HepG2 (cell line): ENCODE measurements at regions not wholly inside any gene's neighbourhood (a gene's known extent, or its start where the extent isn't known, plus 50 kb on each side); places are given as distances from the start of the nearest gene placed in this dataset.

ENCODE experiments used
- ATAC-seq: fragments of 200-7000 bp; cut with Tn5 transposase; 3 replicates; pipeline ENCODE4 v1.9.1; 2020; ENCODE audit warnings: mild to moderate bottlenecking, moderate library complexity
- BruUV-seq: library from RNA; stranded (reverse); fragments of 400-500 nt; replicated peaks from 2 replicates; lab custom pipeline; 2021; lab: Mats Ljungman, UMichigan
- CTCF ChIA-PET: fragments of 300-600 bp; formaldehyde crosslinking; extraction: SDS; loops from one replicate; lab custom pipeline; 2021; ENCODE audit warnings: low total read pairs, inconsistent platforms, low intra/inter-chr PET ratio; lab: Yijun Ruan, JAX
- POLR2A ChIA-PET: fragments of 350-600 bp; sonication (Branson Sonifier 250); formaldehyde crosslinking; loops from one replicate; lab custom pipeline; 2020; ENCODE audit warnings: antibody characterized with exemption, inconsistent platforms; lab: Yijun Ruan, JAX
- DNase-seq: peaks from one replicate; pipeline ENCODE4 v3.0.0-alpha.2; 2015; ENCODE audit warnings: low spot score
- FAIRE-seq: peaks from 3 replicates; lab custom pipeline; 2011; peaks lifted over from hg19 to GRCh38; lab: Jason Lieb, UNC
- H2AFZ ChIP-seq: one replicate; pipeline ENCODE4 v1.6.1; 2011; ENCODE audit warnings: low read length, inconsistent platforms
- H3K27ac ChIP-seq: fragments of 300-600 bp; 3 replicates; pipeline ENCODE4 v1.8.0; 2011; ENCODE audit warnings: mixed run types, mild to moderate bottlenecking, mixed read lengths, low read length, inconsistent platforms; ENCODE audit not compliant: insufficient read depth; ENCODE audit errors: extremely low read length
- H3K27me3 ChIP-seq, 2 experiments: fragments of 200-600 bp in 1 of 2; 2 replicates in 1 of 2; 3 replicates in 1 of 2; pipeline versions ENCODE4 v1.6.0 to v1.8.0; 2011; ENCODE audit warnings: low read length in 2 of 2, mild to moderate bottlenecking in 2 of 2, moderate library complexity in 2 of 2, inconsistent platforms in 1 of 2; ENCODE audit not compliant: insufficient read depth in 2 of 2, control insufficient read depth in 1 of 2
- H3K36me3 ChIP-seq, 2 experiments: fragments of 200-600 bp in 1 of 2; replicated peaks in 1 of 2; 2 replicates in 1 of 2; 3 replicates in 1 of 2; pipeline versions ENCODE4 v1.5.1 to v1.8.0; 2011; ENCODE audit warnings: low read length in 2 of 2, inconsistent platforms in 1 of 2; ENCODE audit not compliant: insufficient read depth in 2 of 2, control insufficient read depth in 1 of 2
- H3K4me1 ChIP-seq: 2 replicates; pipeline ENCODE4 v1.5.1; 2012; ENCODE audit warnings: low read length, inconsistent platforms; ENCODE audit not compliant: insufficient read depth
- H3K4me2 ChIP-seq: 2 replicates; pipeline ENCODE4 v1.6.0; 2011; ENCODE audit warnings: low read depth, low read length, inconsistent platforms
- H3K4me3 ChIP-seq, 3 experiments: fragments of 200-600 bp in 1 of 3; sonication (generic), shearing (Covaris generic) in 1 of 3; replicated peaks in 1 of 3; 2 replicates each; pipeline ENCODE4 v1.5.1; 2011 to 2016; ENCODE audit warnings: low read length in 3 of 3, inconsistent platforms in 2 of 3, low read depth in 2 of 3, mild to moderate bottlenecking in 2 of 3, control low read depth in 1 of 3, mixed read lengths in 1 of 3; ENCODE audit not compliant: insufficient read depth in 1 of 3
- H3K79me2 ChIP-seq: one replicate; pipeline ENCODE4 v1.6.1; 2011; ENCODE audit warnings: low read length, inconsistent platforms; ENCODE audit not compliant: insufficient read depth
- H3K9ac ChIP-seq: 2 replicates; pipeline ENCODE4 v1.6.0; 2011; ENCODE audit warnings: mild to moderate bottlenecking, low read depth, low read length, inconsistent platforms; ENCODE audit not compliant: insufficient read depth
- H3K9me3 ChIP-seq: 2 replicates; pipeline ENCODE4 v1.5.1; 2012; ENCODE audit warnings: mild to moderate bottlenecking, low read length
- H4K20me1 ChIP-seq: 2 replicates; pipeline ENCODE4 v1.6.0; 2011; ENCODE audit warnings: inconsistent platforms, mild to moderate bottlenecking, low read length, moderate library complexity; ENCODE audit not compliant: insufficient read depth
- BCL6 ChIP-seq: IDR thresholded peaks from 2 replicates; pipeline ENCODE4 v1.6.1; 2016; ENCODE audit warnings: missing genetic modification reagents, missing compliant biosample characterization
- EEA1 ChIP-seq: sonication (generic); formaldehyde crosslinking; IDR thresholded peaks from 2 replicates; pipeline ENCODE4 v1.5.1; 2020; ENCODE audit warnings: mild to moderate bottlenecking, missing genetic modification reagents, borderline replicate concordance
- NCOA1 ChIP-seq: sonication (generic); formaldehyde crosslinking; IDR thresholded peaks from 2 replicates; pipeline ENCODE4 v1.9.0; 2021; ENCODE audit warnings: missing genetic modification reagents
- POLR2A ChIP-seq, 2 experiments: IDR thresholded peaks; 2 replicates each; pipeline ENCODE4 v1.6.1; 2011; ENCODE audit warnings: low read depth in 2 of 2, low read length in 2 of 2, mild to moderate bottlenecking in 1 of 2, moderate library complexity in 1 of 2; ENCODE audit not compliant: insufficient read depth in 1 of 2
- ZC3H13 ChIP-seq: sonication (generic); formaldehyde crosslinking; IDR thresholded peaks from 2 replicates; pipeline ENCODE4 v1.8.1; 2023; ENCODE audit warnings: mild to moderate bottlenecking, missing genetic modification reagents, moderate library complexity
- ZNF205 ChIP-seq: IDR thresholded peaks from 2 replicates; pipeline ENCODE4 v1.6.1; 2018; ENCODE audit warnings: missing biosample characterization, missing genetic modification reagents
- ZNF263 ChIP-seq: sonication (generic); formaldehyde crosslinking; IDR thresholded peaks from 2 replicates; pipeline ENCODE4 v1.4.0; 2020; ENCODE audit warnings: missing genetic modification reagents
- ZNF549 ChIP-seq: sonication (generic); formaldehyde crosslinking; IDR thresholded peaks from 2 replicates; pipeline ENCODE4 v1.5.0; 2020; ENCODE audit warnings: missing genetic modification reagents
- ZNF775 ChIP-seq: sonication (generic); formaldehyde crosslinking; IDR thresholded peaks from 2 replicates; pipeline ENCODE4 v1.4.0; 2020; ENCODE audit warnings: missing genetic modification reagents, mild to moderate bottlenecking, moderate library complexity, borderline replicate concordance
- ZNF841 ChIP-seq: sonication (generic); formaldehyde crosslinking; IDR thresholded peaks from 2 replicates; pipeline ENCODE4 v1.8.1; 2023; ENCODE audit warnings: missing genetic modification reagents, borderline replicate concordance
- WGBS: methylation state at CpG from one replicate; pipeline ENCODE4 v1.1.6; 2017; ENCODE audit warnings: low lambda C conversion rate; 5-methylcytosine and 5-hydroxymethylcytosine counted together
- in situ Hi-C: cut with HindIII; loops from 2 replicates; pipeline ENCODE4 v1.10.0; 2017; ENCODE audit warnings: low pct_unique_long_range_greater_than_20kb; ENCODE audit not compliant: extremely low pct_ligation_motif_present
- intact Hi-C: fragments of 100-400 bp; cut with micrococcal nuclease; formaldehyde crosslinking; loops from one replicate; pipeline ENCODE4 v1.10.0; 2022; ENCODE audit not compliant: unreplicated experiment
- TF ChIP-seq, protein P1 (sequence below): sonication (generic); formaldehyde crosslinking; IDR thresholded peaks from 2 replicates; pipeline ENCODE4 v1.5.0; 2020; ENCODE audit warnings: missing genetic modification reagents
- TF ChIP-seq, protein P2 (sequence below): sonication (generic); formaldehyde crosslinking; IDR thresholded peaks from 2 replicates; pipeline ENCODE4 v1.4.0; 2020; ENCODE audit warnings: missing genetic modification reagents, mild to moderate bottlenecking, borderline replicate concordance
- TF ChIP-seq, protein P3 (sequence below): IDR thresholded peaks from 2 replicates; pipeline ENCODE4 v1.6.1; 2016; ENCODE audit warnings: missing genetic modification reagents, missing compliant biosample characterization
- TF ChIP-seq, protein P4 (sequence below): sonication (generic); formaldehyde crosslinking; IDR thresholded peaks from 2 replicates; pipeline ENCODE4; 2020; ENCODE audit warnings: missing genetic modification reagents, mild to moderate bottlenecking, borderline replicate concordance
- TF ChIP-seq, protein P5 (sequence below): sonication (generic); formaldehyde crosslinking; IDR thresholded peaks from 2 replicates; pipeline ENCODE4 v1.5.1; 2020; ENCODE audit warnings: mild to moderate bottlenecking, missing genetic modification reagents, moderate library complexity
- TF ChIP-seq, protein P6 (sequence below): fragments of 450-650 bp; IDR thresholded peaks from 2 replicates; pipeline ENCODE4 v1.6.1; 2017

DNA sequence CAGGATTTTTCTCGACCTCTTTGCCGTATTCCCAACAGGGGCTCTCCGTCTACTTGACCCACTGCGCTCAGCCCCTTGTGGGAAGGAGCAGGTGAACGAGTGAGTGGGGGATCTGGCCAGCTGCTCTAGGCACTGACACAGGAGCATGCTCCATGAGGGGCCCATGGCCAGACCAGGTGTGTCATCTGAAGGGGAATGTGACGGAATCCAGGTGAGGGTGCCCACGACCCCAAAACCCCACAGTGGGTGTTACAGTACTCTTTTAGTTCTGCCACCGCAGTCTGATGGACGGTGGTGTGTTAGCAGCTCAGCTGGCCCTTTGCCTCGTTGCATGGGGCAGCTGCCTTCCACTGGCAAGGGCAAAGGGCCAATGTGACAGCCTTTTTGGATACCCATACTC is 601.4 kb upstream of the NCAM2 start:
- in situ Hi-C loops (no loop called here), intact Hi-C loops (no loop called here)
- Histone ChIP-seq H3K9me3 (peaks cover 74% of the 10 kb centered on the region), H3K9ac (no peak overlapping the region), H3K4me3 (no peak overlapping the region), H3K4me2 (no peak overlapping the region), H4K20me1 (no peaks in the 10 kb centered on the region), H3K79me2 (no peaks in the 10 kb centered on the region), H3K4me1 (no peaks in the 10 kb centered on the region), H3K27ac (no peak overlapping the region), H3K27me3 (no peaks in the 10 kb centered on the region), H3K36me3 (no peaks in the 10 kb centered on the region), H2AFZ (no peak overlapping the region)
- 3% methylated on average over 10 of the region's 10 CpGs for WGBS
- TF ChIP-seq ZNF549 (CRISPR knock-in tag) (no peak), ZNF841 (CRISPR knock-in tag) (no peak), ZC3H13 (no peak), ZNF263 (CRISPR knock-in tag) (no peak), BCL6 (CRISPR knock-in tag) (no peak), POLR2A (IDR thresholded peaks at IDR 0.05; ENCODE audit: insufficient read depth in 1 of 2, low read depth in 2 of 2, low read length in 2 of 2) (no peak), NCOA1 (CRISPR knock-in tag) (no peak), ZNF205 (CRISPR knock-in tag) (no peak), EEA1 (CRISPR knock-in tag) (no peak), ZNF775 (CRISPR knock-in tag) (no peak)
- TF ChIP-seq, protein P1, sequence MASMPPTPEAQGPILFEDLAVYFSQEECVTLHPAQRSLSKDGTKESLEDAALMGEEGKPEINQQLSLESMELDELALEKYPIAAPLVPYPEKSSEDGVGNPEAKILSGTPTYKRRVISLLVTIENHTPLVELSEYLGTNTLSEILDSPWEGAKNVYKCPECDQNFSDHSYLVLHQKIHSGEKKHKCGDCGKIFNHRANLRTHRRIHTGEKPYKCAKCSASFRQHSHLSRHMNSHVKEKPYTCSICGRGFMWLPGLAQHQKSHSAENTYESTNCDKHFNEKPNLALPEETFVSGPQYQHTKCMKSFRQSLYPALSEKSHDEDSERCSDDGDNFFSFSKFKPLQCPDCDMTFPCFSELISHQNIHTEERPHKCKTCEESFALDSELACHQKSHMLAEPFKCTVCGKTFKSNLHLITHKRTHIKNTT (CRISPR knock-in tag), result no peak
- TF ChIP-seq, protein P2, sequence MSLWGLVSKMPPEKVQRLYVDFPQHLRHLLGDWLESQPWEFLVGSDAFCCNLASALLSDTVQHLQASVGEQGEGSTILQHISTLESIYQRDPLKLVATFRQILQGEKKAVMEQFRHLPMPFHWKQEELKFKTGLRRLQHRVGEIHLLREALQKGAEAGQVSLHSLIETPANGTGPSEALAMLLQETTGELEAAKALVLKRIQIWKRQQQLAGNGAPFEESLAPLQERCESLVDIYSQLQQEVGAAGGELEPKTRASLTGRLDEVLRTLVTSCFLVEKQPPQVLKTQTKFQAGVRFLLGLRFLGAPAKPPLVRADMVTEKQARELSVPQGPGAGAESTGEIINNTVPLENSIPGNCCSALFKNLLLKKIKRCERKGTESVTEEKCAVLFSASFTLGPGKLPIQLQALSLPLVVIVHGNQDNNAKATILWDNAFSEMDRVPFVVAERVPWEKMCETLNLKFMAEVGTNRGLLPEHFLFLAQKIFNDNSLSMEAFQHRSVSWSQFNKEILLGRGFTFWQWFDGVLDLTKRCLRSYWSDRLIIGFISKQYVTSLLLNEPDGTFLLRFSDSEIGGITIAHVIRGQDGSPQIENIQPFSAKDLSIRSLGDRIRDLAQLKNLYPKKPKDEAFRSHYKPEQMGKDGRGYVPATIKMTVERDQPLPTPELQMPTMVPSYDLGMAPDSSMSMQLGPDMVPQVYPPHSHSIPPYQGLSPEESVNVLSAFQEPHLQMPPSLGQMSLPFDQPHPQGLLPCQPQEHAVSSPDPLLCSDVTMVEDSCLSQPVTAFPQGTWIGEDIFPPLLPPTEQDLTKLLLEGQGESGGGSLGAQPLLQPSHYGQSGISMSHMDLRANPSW (CRISPR knock-in tag), result no peak
- TF ChIP-seq, protein P3, sequence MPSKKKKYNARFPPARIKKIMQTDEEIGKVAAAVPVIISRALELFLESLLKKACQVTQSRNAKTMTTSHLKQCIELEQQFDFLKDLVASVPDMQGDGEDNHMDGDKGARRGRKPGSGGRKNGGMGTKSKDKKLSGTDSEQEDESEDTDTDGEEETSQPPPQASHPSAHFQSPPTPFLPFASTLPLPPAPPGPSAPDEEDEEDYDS (CRISPR knock-in tag), result no peak
- TF ChIP-seq, protein P4, sequence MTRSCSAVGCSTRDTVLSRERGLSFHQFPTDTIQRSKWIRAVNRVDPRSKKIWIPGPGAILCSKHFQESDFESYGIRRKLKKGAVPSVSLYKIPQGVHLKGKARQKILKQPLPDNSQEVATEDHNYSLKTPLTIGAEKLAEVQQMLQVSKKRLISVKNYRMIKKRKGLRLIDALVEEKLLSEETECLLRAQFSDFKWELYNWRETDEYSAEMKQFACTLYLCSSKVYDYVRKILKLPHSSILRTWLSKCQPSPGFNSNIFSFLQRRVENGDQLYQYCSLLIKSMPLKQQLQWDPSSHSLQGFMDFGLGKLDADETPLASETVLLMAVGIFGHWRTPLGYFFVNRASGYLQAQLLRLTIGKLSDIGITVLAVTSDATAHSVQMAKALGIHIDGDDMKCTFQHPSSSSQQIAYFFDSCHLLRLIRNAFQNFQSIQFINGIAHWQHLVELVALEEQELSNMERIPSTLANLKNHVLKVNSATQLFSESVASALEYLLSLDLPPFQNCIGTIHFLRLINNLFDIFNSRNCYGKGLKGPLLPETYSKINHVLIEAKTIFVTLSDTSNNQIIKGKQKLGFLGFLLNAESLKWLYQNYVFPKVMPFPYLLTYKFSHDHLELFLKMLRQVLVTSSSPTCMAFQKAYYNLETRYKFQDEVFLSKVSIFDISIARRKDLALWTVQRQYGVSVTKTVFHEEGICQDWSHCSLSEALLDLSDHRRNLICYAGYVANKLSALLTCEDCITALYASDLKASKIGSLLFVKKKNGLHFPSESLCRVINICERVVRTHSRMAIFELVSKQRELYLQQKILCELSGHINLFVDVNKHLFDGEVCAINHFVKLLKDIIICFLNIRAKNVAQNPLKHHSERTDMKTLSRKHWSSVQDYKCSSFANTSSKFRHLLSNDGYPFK (CRISPR knock-in tag), result no peak
- TF ChIP-seq, protein P5, sequence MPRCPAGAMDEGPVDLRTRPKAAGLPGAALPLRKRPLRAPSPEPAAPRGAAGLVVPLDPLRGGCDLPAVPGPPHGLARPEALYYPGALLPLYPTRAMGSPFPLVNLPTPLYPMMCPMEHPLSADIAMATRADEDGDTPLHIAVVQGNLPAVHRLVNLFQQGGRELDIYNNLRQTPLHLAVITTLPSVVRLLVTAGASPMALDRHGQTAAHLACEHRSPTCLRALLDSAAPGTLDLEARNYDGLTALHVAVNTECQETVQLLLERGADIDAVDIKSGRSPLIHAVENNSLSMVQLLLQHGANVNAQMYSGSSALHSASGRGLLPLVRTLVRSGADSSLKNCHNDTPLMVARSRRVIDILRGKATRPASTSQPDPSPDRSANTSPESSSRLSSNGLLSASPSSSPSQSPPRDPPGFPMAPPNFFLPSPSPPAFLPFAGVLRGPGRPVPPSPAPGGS (CRISPR knock-in tag), result no peak
- TF ChIP-seq, protein P6, sequence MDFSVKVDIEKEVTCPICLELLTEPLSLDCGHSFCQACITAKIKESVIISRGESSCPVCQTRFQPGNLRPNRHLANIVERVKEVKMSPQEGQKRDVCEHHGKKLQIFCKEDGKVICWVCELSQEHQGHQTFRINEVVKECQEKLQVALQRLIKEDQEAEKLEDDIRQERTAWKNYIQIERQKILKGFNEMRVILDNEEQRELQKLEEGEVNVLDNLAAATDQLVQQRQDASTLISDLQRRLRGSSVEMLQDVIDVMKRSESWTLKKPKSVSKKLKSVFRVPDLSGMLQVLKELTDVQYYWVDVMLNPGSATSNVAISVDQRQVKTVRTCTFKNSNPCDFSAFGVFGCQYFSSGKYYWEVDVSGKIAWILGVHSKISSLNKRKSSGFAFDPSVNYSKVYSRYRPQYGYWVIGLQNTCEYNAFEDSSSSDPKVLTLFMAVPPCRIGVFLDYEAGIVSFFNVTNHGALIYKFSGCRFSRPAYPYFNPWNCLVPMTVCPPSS, result no peak
- FAIRE-seq, result no peak
- no TSS peak for BruUV-seq
- no peak for ATAC-seq
- ChIA-PET POLR2A (no interaction called here), CTCF (no interaction called here)
- DNase-seq, result no peak
